ENCODE measurements at regions not wholly inside any gene's neighbourhood (a gene's known extent, or its start where the extent isn't known, plus 50 kb on each side); places are given as distances from the start of the nearest gene placed in this dataset.

DNA sequence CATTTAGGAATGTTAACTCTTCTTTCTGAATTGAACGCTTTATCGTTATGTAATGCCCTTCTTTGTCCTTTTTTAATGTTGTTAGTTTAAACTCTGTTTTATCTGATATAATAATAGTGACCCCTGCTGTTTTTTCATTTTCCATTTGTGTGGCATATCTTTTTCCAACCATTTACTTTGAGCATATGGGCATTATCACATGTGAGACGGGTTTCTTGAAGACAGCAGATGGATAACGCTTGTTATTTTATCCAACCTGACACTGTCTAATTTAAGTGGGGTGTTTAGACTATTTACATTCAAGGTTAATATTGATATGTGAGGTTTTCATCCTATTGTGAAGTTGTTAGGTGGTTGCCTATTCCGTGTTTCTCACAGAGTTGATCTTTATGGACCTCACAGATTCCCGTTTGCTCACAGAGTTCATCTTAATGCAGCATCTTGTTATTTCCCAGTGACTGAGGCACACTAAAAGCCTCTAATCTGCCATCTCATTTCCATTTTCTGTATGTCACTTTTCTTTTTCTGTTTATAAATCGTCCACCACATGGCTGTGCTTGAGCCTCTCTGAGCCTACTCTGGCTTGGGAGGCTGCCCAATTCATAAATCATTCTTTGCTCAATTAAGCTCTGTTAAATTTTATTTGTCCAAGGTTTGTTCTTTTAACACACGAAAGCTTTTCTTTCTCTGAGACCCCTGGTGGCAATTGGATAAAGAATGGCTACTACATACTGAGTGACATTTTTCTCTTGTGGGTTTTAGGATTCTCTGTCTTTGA is 286.2 kb downstream of the HTR7 start:
- no peak overlapping the region for H3K4me3 ChIP-seq (ENCODE audit: low read length)
- no peaks in the 10 kb centered on the region for H3K36me3 ChIP-seq (ENCODE audit: control insufficient read depth, low read depth, low read length)
- H3K4me1 ChIP-seq (ENCODE audit: control insufficient read depth, low read depth, low read length), result no peaks in the 10 kb centered on the region
- no peaks in the 10 kb centered on the region for H3K9me3 ChIP-seq (ENCODE audit: control insufficient read depth, low read depth, low read length)
- no peak overlapping the region for H3K27ac ChIP-seq (ENCODE audit: low read length)
- no peaks in the 10 kb centered on the region for H3K27me3 ChIP-seq (ENCODE audit: control insufficient read depth, insufficient read depth, low read length)
- no peak overlapping the region for H3K9ac ChIP-seq (ENCODE audit: low read length)

DNA sequence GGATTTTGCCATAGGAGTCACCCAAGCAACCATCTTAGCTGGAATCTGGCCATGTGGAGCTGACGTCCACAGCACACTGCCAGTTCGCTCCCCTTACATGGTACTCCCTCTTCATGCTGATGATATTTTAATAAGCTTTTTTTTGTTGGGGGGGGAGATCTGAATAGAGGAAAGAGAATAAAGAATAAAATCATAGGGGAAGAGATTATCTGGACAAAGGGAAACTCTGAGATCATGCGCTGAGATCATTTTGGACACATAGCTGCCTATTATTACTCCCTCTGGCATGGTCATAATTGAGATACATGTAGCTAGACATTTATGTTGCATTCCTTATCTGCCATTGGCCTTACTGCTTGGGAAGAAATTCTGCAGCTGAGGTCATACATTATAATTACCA is 282.7 kb downstream of the HTR7 start:
- H3K27me3 ChIP-seq (ENCODE audit: control insufficient read depth, insufficient read depth, low read length), result no peaks in the 10 kb centered on the region
- no peaks in the 10 kb centered on the region for H3K9me3 ChIP-seq (ENCODE audit: control insufficient read depth, low read depth, low read length)
- H3K9ac ChIP-seq (ENCODE audit: low read length), result no peak overlapping the region
- H3K27ac ChIP-seq (ENCODE audit: low read length), result no peak overlapping the region
- no peaks in the 10 kb centered on the region for H3K36me3 ChIP-seq (ENCODE audit: control insufficient read depth, low read depth, low read length)
- H3K4me3 ChIP-seq (ENCODE audit: low read length), result no peak overlapping the region
- H3K4me1 ChIP-seq (ENCODE audit: control insufficient read depth, low read depth, low read length), result no peaks in the 10 kb centered on the region

DNA sequence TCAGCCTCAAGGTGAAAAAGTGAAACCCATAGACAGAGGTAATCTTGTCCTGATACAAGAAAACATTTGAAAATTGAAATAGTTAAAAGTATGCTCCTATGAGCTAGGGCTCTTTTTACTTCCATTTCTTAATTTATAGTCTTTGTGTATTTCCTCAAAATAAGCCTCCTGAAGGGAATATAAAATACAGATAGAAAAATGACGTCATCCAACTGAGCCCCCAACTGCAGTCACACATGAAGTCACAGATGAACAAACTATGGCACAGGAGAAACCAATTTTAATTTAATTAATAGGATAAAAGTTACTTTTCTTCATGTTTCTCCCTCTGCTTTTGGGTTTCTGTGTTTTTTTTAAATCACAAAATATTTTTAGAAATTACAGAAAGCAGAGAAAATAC is 280.3 kb downstream of the HTR7 start:
- H3K9me3 ChIP-seq (ENCODE audit: control insufficient read depth, low read depth, low read length), result no peaks in the 10 kb centered on the region
- no peak overlapping the region for H3K4me3 ChIP-seq (ENCODE audit: low read length)
- H3K36me3 ChIP-seq (ENCODE audit: control insufficient read depth, low read depth, low read length), result no peaks in the 10 kb centered on the region
- no peaks in the 10 kb centered on the region for H3K27me3 ChIP-seq (ENCODE audit: control insufficient read depth, insufficient read depth, low read length)
- H3K4me1 ChIP-seq (ENCODE audit: control insufficient read depth, low read depth, low read length), result peaks cover 3% of the 10 kb centered on the region
- no peak overlapping the region for H3K9ac ChIP-seq (ENCODE audit: low read length)
- no peak overlapping the region for H3K27ac ChIP-seq (ENCODE audit: low read length)

DNA sequence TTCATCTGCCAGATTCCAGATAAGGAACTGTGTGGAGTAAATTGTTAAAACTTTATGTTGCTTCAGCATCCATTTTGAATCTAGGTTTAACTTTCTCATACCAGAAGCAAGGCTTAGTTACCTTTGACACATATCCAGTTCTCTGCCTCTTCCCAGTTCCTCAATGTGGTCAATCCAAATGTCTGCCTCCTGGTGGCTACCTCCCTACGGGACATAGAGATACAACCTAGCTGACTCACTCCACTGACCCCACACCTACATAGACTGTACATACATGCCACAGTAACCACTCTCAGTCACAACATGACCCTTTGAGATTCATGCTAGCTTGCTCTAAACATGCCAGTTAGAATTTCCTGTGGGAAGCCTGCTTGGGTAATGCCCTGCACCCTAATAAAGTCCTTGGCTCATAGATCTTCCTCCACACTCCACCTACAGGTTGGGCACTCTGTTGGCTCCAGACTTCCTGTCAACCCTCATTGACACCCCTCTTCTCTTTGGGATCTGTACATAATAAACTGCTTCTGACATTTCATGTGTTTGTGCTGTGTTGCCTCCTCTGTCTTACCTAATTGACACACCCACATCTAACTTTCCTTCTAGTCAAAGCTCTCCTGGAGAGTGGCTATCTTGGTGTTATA is 278.1 kb downstream of the HTR7 start:
- Histone ChIP-seq H3K36me3 (ENCODE audit: control insufficient read depth, low read depth, low read length) (no peaks in the 10 kb centered on the region), H3K9me3 (ENCODE audit: control insufficient read depth, low read depth, low read length) (no peaks in the 10 kb centered on the region), H3K9ac (ENCODE audit: low read length) (no peak overlapping the region), H3K4me1 (ENCODE audit: control insufficient read depth, low read depth, low read length) (peaks cover 3% of the 10 kb centered on the region), H3K27ac (ENCODE audit: low read length) (no peak overlapping the region), H3K27me3 (ENCODE audit: control insufficient read depth, insufficient read depth, low read length) (no peaks in the 10 kb centered on the region), H3K4me3 (ENCODE audit: low read length) (no peak overlapping the region)

DNA sequence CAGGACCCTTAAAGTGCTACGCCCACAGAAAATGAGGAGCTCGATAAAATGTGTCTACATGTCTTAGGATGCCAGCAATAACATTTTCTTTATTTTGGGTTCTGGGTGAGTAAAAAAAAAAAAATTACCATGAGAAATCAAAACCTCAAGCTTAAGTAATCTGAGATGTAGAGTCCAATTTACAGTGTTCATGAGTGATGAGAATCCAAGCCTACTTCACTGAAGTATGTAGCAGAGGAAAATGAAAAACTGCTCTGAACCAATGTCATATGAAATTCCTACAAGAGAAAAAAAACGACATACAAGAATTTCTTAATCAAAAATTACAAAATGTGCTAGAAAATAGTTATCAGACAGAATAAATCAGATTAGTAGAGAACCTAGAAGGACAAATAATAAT is 274.4 kb downstream of the HTR7 start:
- H3K27me3 ChIP-seq (ENCODE audit: control insufficient read depth, insufficient read depth, low read length), result no peaks in the 10 kb centered on the region
- H3K36me3 ChIP-seq (ENCODE audit: control insufficient read depth, low read depth, low read length), result no peaks in the 10 kb centered on the region
- no peak overlapping the region for H3K9ac ChIP-seq (ENCODE audit: low read length)
- H3K4me1 ChIP-seq (ENCODE audit: control insufficient read depth, low read depth, low read length), result peaks cover 3% of the 10 kb centered on the region
- no peaks in the 10 kb centered on the region for H3K9me3 ChIP-seq (ENCODE audit: control insufficient read depth, low read depth, low read length)
- H3K27ac ChIP-seq (ENCODE audit: low read length), result no peak overlapping the region
- no peak overlapping the region for H3K4me3 ChIP-seq (ENCODE audit: low read length)

DNA sequence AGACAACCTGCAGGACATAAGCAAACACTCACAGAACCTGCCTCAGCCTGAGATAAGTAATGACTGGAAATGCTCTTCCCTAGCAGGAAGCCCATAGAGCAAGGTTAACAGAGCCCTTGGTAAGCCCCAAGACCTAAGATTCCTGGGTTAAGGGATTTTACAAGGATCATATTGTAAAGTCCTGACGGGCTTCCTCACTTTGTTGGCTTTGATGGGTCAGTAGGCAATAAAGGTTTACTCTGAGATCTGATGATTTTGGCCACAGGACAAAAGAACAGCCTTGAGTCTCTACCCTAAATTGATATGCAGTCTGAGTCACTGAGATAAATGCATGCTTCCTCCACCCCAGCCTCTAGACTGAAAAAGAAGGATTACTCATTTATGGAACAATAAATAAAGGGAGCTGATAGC is 270.8 kb downstream of the HTR7 start:
- Histone ChIP-seq H3K9ac (ENCODE audit: low read length) (no peak overlapping the region), H3K27ac (ENCODE audit: low read length) (no peak overlapping the region), H3K4me3 (ENCODE audit: low read length) (no peak overlapping the region), H3K36me3 (ENCODE audit: control insufficient read depth, low read depth, low read length) (no peaks in the 10 kb centered on the region), H3K27me3 (ENCODE audit: control insufficient read depth, insufficient read depth, low read length) (no peaks in the 10 kb centered on the region), H3K9me3 (ENCODE audit: control insufficient read depth, low read depth, low read length) (no peaks in the 10 kb centered on the region), H3K4me1 (ENCODE audit: control insufficient read depth, low read depth, low read length) (peaks cover 7% of the 10 kb centered on the region)

DNA sequence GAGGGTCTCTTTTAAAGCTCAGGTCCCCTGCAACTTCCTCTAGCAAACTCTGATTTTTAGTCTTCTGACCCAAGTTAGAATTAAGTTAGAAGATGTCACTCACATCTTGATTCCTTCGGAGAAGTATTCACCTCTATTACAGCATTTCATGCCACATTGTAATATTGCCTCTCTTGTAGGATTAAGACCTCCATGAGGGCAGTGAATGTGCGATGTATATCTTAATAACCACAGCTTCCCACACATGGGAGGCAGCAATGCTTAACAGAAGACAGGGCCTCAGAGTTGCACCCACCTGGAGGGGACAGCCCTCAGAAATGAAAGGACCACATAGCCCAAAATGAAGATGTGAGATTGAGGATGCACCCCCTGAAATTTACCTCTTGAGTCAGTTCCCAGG is 270.3 kb downstream of the HTR7 start:
- H3K4me3 ChIP-seq (ENCODE audit: low read length), result no peak overlapping the region

DNA sequence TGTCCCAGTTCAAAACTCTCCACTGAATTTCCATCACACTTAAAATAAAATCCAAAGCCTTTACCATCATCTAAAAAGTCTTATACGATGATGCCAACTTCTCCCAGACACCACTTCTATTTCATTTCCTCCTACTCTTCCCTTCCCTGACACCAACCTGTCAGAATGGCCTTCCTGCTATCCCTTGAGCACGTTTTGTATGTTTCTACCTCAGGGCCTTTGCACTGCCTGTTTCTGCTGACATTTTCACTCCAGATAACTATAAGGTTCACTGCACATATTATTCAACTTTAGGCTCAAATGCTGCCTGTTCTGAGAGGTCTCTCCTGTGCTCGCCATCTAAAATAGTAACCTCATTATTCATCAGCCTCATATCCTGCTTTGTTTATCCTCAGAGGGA is 269.6 kb downstream of the HTR7 start:
- Histone ChIP-seq H3K9me3 (ENCODE audit: control insufficient read depth, low read depth, low read length) (no peaks in the 10 kb centered on the region), H3K4me1 (ENCODE audit: control insufficient read depth, low read depth, low read length) (peaks cover 12% of the 10 kb centered on the region), H3K9ac (ENCODE audit: low read length) (no peak overlapping the region), H3K27ac (ENCODE audit: low read length) (no peak overlapping the region), H3K36me3 (ENCODE audit: control insufficient read depth, low read depth, low read length) (no peaks in the 10 kb centered on the region), H3K27me3 (ENCODE audit: control insufficient read depth, insufficient read depth, low read length) (no peaks in the 10 kb centered on the region), H3K4me3 (ENCODE audit: low read length) (no peak overlapping the region)

More for the DNA sequence above, 270.3 kb downstream of the HTR7 start:
- Histone ChIP-seq H3K36me3 (ENCODE audit: control insufficient read depth, low read depth, low read length) (no peaks in the 10 kb centered on the region), H3K9me3 (ENCODE audit: control insufficient read depth, low read depth, low read length) (no peaks in the 10 kb centered on the region), H3K27me3 (ENCODE audit: control insufficient read depth, insufficient read depth, low read length) (no peaks in the 10 kb centered on the region), H3K27ac (ENCODE audit: low read length) (no peak overlapping the region), H3K4me1 (ENCODE audit: control insufficient read depth, low read depth, low read length) (peaks cover 9% of the 10 kb centered on the region), H3K9ac (ENCODE audit: low read length) (no peak overlapping the region)

DNA sequence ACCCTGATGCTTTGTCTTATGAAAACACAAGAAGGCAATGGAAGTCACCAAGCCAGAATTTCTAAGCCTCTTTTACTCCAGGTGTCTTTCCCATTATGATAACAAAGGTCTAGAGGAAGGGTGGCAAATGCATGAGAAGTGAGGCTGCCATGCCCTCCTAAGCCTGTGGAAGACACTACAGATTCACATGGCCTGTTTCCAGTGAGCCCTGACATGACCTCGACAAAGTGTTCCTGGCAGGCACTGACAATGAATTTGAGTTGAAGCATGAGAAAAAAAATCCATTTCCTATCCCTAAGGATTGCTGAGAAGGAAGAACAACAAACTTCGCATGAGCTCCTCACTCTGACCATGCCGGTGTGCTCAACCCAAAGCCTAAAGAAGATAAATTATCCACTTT is 268.0 kb downstream of the HTR7 start:
- H3K36me3 ChIP-seq (ENCODE audit: control insufficient read depth, low read depth, low read length), result no peaks in the 10 kb centered on the region
- H3K27me3 ChIP-seq (ENCODE audit: control insufficient read depth, insufficient read depth, low read length), result no peaks in the 10 kb centered on the region
- H3K27ac ChIP-seq (ENCODE audit: low read length), result no peak overlapping the region
- no peak overlapping the region for H3K4me3 ChIP-seq (ENCODE audit: low read length)
- peaks cover 12% of the 10 kb centered on the region for H3K4me1 ChIP-seq (ENCODE audit: control insufficient read depth, low read depth, low read length)
- H3K9ac ChIP-seq (ENCODE audit: low read length), result no peak overlapping the region
- no peaks in the 10 kb centered on the region for H3K9me3 ChIP-seq (ENCODE audit: control insufficient read depth, low read depth, low read length)

DNA sequence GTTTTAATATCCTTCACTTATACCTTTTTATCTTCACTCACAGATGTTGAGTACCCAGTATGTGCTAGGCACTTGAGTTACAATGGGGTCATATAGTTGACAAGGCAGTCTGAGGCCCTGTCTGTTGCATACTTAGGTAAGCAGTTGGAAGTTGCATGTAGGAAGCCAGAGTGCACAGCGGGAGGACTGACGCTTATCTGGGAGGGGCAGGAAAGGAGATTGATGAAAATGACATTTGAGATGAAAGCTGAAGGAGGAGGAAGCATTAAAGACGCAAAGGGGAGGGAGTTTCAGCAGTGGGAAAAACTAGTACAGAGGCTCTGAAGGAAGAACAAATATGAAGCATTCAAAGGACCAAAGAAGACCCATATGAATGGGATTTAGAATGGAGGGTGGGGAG is 266.2 kb downstream of the HTR7 start:
- H3K9me3 ChIP-seq (ENCODE audit: control insufficient read depth, low read depth, low read length), result no peaks in the 10 kb centered on the region
- no peaks in the 10 kb centered on the region for H3K27me3 ChIP-seq (ENCODE audit: control insufficient read depth, insufficient read depth, low read length)
- no peak overlapping the region for H3K4me3 ChIP-seq (ENCODE audit: low read length)
- no peak overlapping the region for H3K27ac ChIP-seq (ENCODE audit: low read length)
- H3K36me3 ChIP-seq (ENCODE audit: control insufficient read depth, low read depth, low read length), result no peaks in the 10 kb centered on the region
- peaks cover 12% of the 10 kb centered on the region for H3K4me1 ChIP-seq (ENCODE audit: control insufficient read depth, low read depth, low read length)
- no peak overlapping the region for H3K9ac ChIP-seq (ENCODE audit: low read length)

DNA sequence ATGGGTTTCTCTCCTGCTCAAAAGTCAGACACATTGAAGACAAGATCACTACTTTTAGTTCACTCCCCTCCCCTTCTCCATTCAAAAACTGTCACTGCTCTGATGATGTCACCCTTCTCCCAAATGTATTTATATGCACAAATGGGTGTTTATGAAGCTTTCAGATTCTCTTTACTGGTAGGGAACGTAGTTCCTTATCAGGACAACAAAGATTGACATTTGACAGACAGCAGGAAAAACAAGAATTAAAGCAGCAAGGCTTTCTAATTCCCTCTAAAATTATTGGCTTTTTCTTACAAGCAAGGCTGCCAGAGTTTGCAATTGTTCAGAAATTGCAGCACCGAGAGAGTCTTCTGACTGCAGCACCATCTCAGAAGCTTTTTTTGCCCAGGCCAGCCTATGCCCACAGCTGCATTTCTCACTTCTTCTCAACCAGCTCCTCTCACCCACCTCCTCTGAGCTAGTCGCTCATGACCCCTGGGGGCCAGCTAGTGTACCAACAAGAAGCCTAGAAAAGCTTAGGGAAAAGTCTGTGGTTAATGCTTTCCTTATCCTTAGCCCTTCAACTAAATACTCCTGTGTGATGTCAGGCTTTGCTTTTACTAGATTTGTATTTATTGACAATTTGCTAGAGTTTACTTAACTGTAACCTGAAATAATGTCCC is 265.1 kb downstream of the HTR7 start:
- Histone ChIP-seq H3K4me1 (ENCODE audit: control insufficient read depth, low read depth, low read length) (peaks cover 12% of the 10 kb centered on the region), H3K27ac (ENCODE audit: low read length) (no peak overlapping the region)

More for the DNA sequence above, 265.1 kb downstream of the HTR7 start:
- Histone ChIP-seq H3K9me3 (ENCODE audit: control insufficient read depth, low read depth, low read length) (no peaks in the 10 kb centered on the region), H3K36me3 (ENCODE audit: control insufficient read depth, low read depth, low read length) (no peaks in the 10 kb centered on the region), H3K4me3 (ENCODE audit: low read length) (no peak overlapping the region), H3K9ac (ENCODE audit: low read length) (no peak overlapping the region), H3K27me3 (ENCODE audit: control insufficient read depth, insufficient read depth, low read length) (no peaks in the 10 kb centered on the region)
